IMR-90 (cell line): ENCODE measurements at regions not wholly inside any gene's neighbourhood (a gene's known extent, or its start where the extent isn't known, plus 50 kb on each side); places are given as distances from the start of the nearest gene placed in this dataset.

ENCODE experiments used
- ATAC-seq: fragments of 200-7000 bp; cut with Tn5 transposase; 2 replicates; pipeline ENCODE4 v1.9.1; 2020; ENCODE audit warnings: low read depth, mild to moderate bottlenecking, moderate library complexity
- BruUV-seq: library from RNA; stranded (reverse); fragments of 400-500 nt; replicated peaks from 2 replicates; lab custom pipeline; 2021; lab: Mats Ljungman, UMichigan
- CTCF ChIA-PET: fragments of 300-600 bp; formaldehyde crosslinking; extraction: SDS; loops from one replicate; lab custom pipeline; 2021; ENCODE audit warnings: antibody characterized with exemption; lab: Yijun Ruan, JAX
- POLR2A ChIA-PET: fragments of 300-600 bp; sonication (Branson Sonifier 250); formaldehyde crosslinking; loops from one replicate; lab custom pipeline; 2022; ENCODE audit warnings: antibody characterized with exemption; ENCODE audit not compliant: unreplicated experiment; lab: Charles Lee
- DNase-seq: peaks from one replicate; pipeline ENCODE4 v3.0.0; 2013
- H2AFZ ChIP-seq: replicated peaks from 2 replicates; pipeline ENCODE3; 2013; ENCODE audit warnings: low read length, mild to moderate bottlenecking; ENCODE audit not compliant: poor library complexity
- H2AK5ac ChIP-seq: 2 replicates; pipeline ENCODE4 v1.6.1; 2013; ENCODE audit warnings: low read depth, low read length, inconsistent platforms
- H2AK9ac ChIP-seq: replicated peaks from 2 replicates; pipeline ENCODE3; 2013; ENCODE audit warnings: mild to moderate bottlenecking, low read depth, low read length, moderate library complexity; ENCODE audit not compliant: poor library complexity
- H2BK120ac ChIP-seq: 2 replicates; pipeline ENCODE4 v1.6.1; 2013; ENCODE audit warnings: low read depth, low read length, inconsistent platforms
- H2BK15ac ChIP-seq: 3 replicates; pipeline ENCODE4 v1.6.1; 2013; ENCODE audit warnings: low read depth, low read length, inconsistent platforms
- H2BK20ac ChIP-seq: 2 replicates; pipeline ENCODE4 v1.6.1; 2013; ENCODE audit warnings: low read depth, mild to moderate bottlenecking, inconsistent platforms, low read length, moderate library complexity
- H2BK5ac ChIP-seq: 2 replicates; pipeline ENCODE4 v1.6.1; 2013; ENCODE audit warnings: mild to moderate bottlenecking, low read depth, low read length, inconsistent platforms; ENCODE audit not compliant: poor library complexity, severe bottlenecking
- H3K14ac ChIP-seq: replicated peaks from 2 replicates; pipeline ENCODE4 v1.6.1; 2013; ENCODE audit warnings: low read depth, low read length, inconsistent platforms
- H3K18ac ChIP-seq: 2 replicates; pipeline ENCODE4 v1.6.1; 2013; ENCODE audit warnings: low read depth, low read length, control low read depth
- H3K23ac ChIP-seq: 2 replicates; pipeline ENCODE4 v1.6.1; 2013; ENCODE audit warnings: low read depth, low read length, inconsistent platforms
- H3K27ac ChIP-seq: 2 replicates; pipeline ENCODE4 v1.5.1; 2013; ENCODE audit warnings: mild to moderate bottlenecking, control low read depth, low read length; ENCODE audit not compliant: insufficient read depth
- H3K27me3 ChIP-seq: 2 replicates; pipeline ENCODE4 v1.6.1; 2013; ENCODE audit warnings: low read length; ENCODE audit not compliant: control insufficient read depth, insufficient read depth
- H3K36me3 ChIP-seq: 2 replicates; pipeline ENCODE4 v1.6.1; 2013; ENCODE audit warnings: low read length, mixed read lengths; ENCODE audit not compliant: control insufficient read depth, insufficient read depth
- H3K4ac ChIP-seq: 2 replicates; pipeline ENCODE4 v1.6.1; 2013; ENCODE audit warnings: low read depth, low read length, inconsistent platforms
- H3K4me1 ChIP-seq: 2 replicates; pipeline ENCODE4 v1.6.1; 2013; ENCODE audit warnings: low read length, mixed read lengths; ENCODE audit not compliant: control insufficient read depth, insufficient read depth
- H3K4me2 ChIP-seq: 2 replicates; pipeline ENCODE4 v1.6.1; 2013; ENCODE audit warnings: low read depth, mild to moderate bottlenecking, control low read depth, low read length, moderate library complexity
- H3K4me3 ChIP-seq: 2 replicates; pipeline ENCODE4 v1.5.1; 2013; ENCODE audit warnings: low read depth, mild to moderate bottlenecking, control low read depth, low read length, moderate library complexity; ENCODE audit not compliant: insufficient read depth
- H3K56ac ChIP-seq: 2 replicates; pipeline ENCODE4 v1.6.1; 2013; ENCODE audit warnings: low read length, inconsistent platforms; ENCODE audit not compliant: insufficient read depth; ENCODE audit errors: extremely low read depth
- H3K79me1 ChIP-seq, 2 experiments: 2 replicates each; pipeline ENCODE4 v1.6.1; 2013; ENCODE audit warnings: low read length in 2 of 2, inconsistent platforms in 1 of 2, low read depth in 1 of 2
- H3K9ac ChIP-seq: 2 replicates; pipeline ENCODE4 v1.6.1; 2013; ENCODE audit warnings: low read depth, low read length, control low read depth
- H3K9me1 ChIP-seq: 2 replicates; pipeline ENCODE4 v1.6.1; 2013; ENCODE audit warnings: low read length, inconsistent platforms; ENCODE audit not compliant: insufficient read depth
- H3K9me3 ChIP-seq: 2 replicates; pipeline ENCODE4 v1.6.1; 2013; ENCODE audit warnings: low read length; ENCODE audit not compliant: control insufficient read depth, insufficient read depth
- H4K20me1 ChIP-seq: 2 replicates; pipeline ENCODE4 v1.6.1; 2013; ENCODE audit warnings: low read length, inconsistent platforms; ENCODE audit not compliant: insufficient read depth
- H4K5ac ChIP-seq: 2 replicates; pipeline ENCODE4 v1.6.1; 2013; ENCODE audit warnings: mild to moderate bottlenecking, low read depth, low read length, control low read depth
- H4K8ac ChIP-seq, 2 experiments: 2 replicates each; pipeline ENCODE4 v1.6.1; 2013; ENCODE audit warnings: low read depth in 2 of 2, low read length in 2 of 2, control low read depth in 1 of 2, inconsistent platforms in 1 of 2
- H4K91ac ChIP-seq: 2 replicates; pipeline ENCODE4 v1.6.1; 2013; ENCODE audit warnings: low read depth, low read length, inconsistent platforms; ENCODE audit not compliant: insufficient read depth
- BHLHE40 ChIP-seq: fragments of 150-350 bp; IDR thresholded peaks from 2 replicates; pipeline ENCODE4 v1.6.1; 2016; ENCODE audit warnings: mild to moderate bottlenecking, low read depth, low read length
- CEBPB ChIP-seq: IDR thresholded peaks from 2 replicates; pipeline ENCODE4 v1.6.1; 2012; ENCODE audit warnings: low read depth, low read length, improper control_type of control experiment
- CTCF ChIP-seq: conservative IDR thresholded peaks from 2 replicates; pipeline ENCODE4 v1.5.1; 2012; ENCODE audit warnings: mild to moderate bottlenecking, low read depth, low read length, improper control_type of control experiment
- ELK1 ChIP-seq: fragments of 150-350 bp; IDR thresholded peaks from 2 replicates; pipeline ENCODE4 v1.6.1; 2016; ENCODE audit warnings: low read depth, mild to moderate bottlenecking, low read length, moderate library complexity, borderline replicate concordance
- MAZ ChIP-seq: IDR thresholded peaks from 2 replicates; pipeline ENCODE4 v1.6.1; 2012; ENCODE audit warnings: low read depth, mild to moderate bottlenecking, low read length, improper control_type of control experiment, moderate library complexity, borderline replicate concordance
- WGBS, 2 experiments: methylation state at CpG; one replicate each; pipeline versions ENCODE4 v1.1.5 to v1.1.7; 2013; ENCODE audit warnings: missing lambda C conversion rate in 2 of 2; ENCODE audit not compliant: insufficient read length in 1 of 2; ENCODE audit errors: extremely low coverage in 2 of 2; 5-methylcytosine and 5-hydroxymethylcytosine counted together
- dilution Hi-C: fragments of 300-500 bp; cut with HindIII; formaldehyde crosslinking; loops from one replicate; pipeline ENCODE4 v1.14.3; 2018; ENCODE audit warnings: low sequenced_read_pairs; ENCODE audit not compliant: unreplicated experiment
- in situ Hi-C: fragments of 300-500 bp; cut with MboI; formaldehyde crosslinking; loops from 3 replicates; pipeline ENCODE4 v1.14.3; 2019; ENCODE audit warnings: low sequenced_read_pairs, inconsistent platforms, mixed read lengths
- intact Hi-C: fragments of 100-400 bp; cut with micrococcal nuclease; formaldehyde crosslinking; loops from 2 replicates; pipeline ENCODE4 v1.10.0; 2022

GRCh38 chr1:38640371-38640770 is 219.2 kb downstream of the RRAGC start:
- H3K9me1 ChIP-seq = no peaks in the 10 kb centered on the region
- H2BK120ac ChIP-seq = no peak overlapping the region
- WGBS, 2 experiments = no CpG with 5 or more reads among the region's 4 CpGs
- ATAC-seq (no peak), DNase-seq (no peak)
- H2BK5ac ChIP-seq = no peak overlapping the region
- no peak overlapping the region for H4K5ac ChIP-seq
- no peak overlapping the region for H2AK9ac ChIP-seq
- no peak overlapping the region for H3K27ac ChIP-seq
- no peaks in the 10 kb centered on the region for H3K79me1 ChIP-seq
- no peak overlapping the region for H3K56ac ChIP-seq
- H4K20me1 ChIP-seq = no peaks in the 10 kb centered on the region
- H2AFZ ChIP-seq = no peak overlapping the region
- H4K8ac ChIP-seq = no peak overlapping the region
- H3K4me3 ChIP-seq = no peak overlapping the region
- H3K14ac ChIP-seq = no peak overlapping the region
- H4K91ac ChIP-seq = no peak overlapping the region
- H3K9me3 ChIP-seq = no peaks in the 10 kb centered on the region
- no peak overlapping the region for H3K4me2 ChIP-seq
- no peak overlapping the region for H3K4ac ChIP-seq
- H2AK5ac ChIP-seq = no peak overlapping the region
- ChIA-PET POLR2A (no interaction called here), CTCF (no interaction called here)
- no TSS peak for BruUV-seq
- in situ Hi-C loops (no loop called here), intact Hi-C loops (no loop called here), dilution Hi-C loops (no loop called here)
- no peak overlapping the region for H3K18ac ChIP-seq
- TF ChIP-seq CTCF = no peak
- no peak for TF ChIP-seq BHLHE40
- TF ChIP-seq MAZ = no peak
- no peak for TF ChIP-seq ELK1
- no peak for TF ChIP-seq CEBPB
- no peaks in the 10 kb centered on the region for H3K4me1 ChIP-seq
- H2BK15ac ChIP-seq = no peak overlapping the region
- no peak overlapping the region for H2BK20ac ChIP-seq
- no peaks in the 10 kb centered on the region for H3K36me3 ChIP-seq
- H3K9ac ChIP-seq = no peak overlapping the region
- H3K23ac ChIP-seq = no peak overlapping the region
- H3K27me3 ChIP-seq = no peaks in the 10 kb centered on the region
